ENCODE measurements at regions not wholly inside any gene's neighbourhood (a gene's known extent, or its start where the extent isn't known, plus 50 kb on each side); places are given as distances from the start of the nearest gene placed in this dataset.

DNA sequence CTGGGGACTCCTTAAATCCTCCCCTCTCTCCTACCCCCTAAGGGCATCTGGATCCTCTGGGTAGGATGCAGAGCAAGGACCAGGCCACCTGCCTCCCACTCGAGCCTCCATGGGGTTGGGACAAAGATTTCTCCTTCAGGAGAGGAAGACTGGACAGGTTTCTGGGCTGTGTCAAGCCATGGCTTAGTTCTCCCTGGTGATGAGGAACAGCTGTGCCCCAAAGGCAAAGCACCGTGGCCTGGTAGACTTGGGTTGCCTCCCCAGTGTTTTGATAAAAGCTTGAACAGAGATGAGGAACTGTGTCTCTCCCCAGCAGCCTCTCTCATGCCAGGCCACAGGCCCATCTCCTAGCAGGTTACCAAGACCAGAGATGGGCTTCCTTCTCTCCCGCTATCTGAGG lies 238.3 kb downstream of the WDR11 start:
- no peaks in the 10 kb centered on the region for H4K20me1 ChIP-seq (ENCODE audit: insufficient read depth)
- H3K36me3 ChIP-seq (ENCODE audit: control insufficient read depth in 1 of 2, insufficient read depth in 2 of 2, low read length in 2 of 2), result no peaks in the 10 kb centered on the region
- TF ChIP-seq, protein P1, sequence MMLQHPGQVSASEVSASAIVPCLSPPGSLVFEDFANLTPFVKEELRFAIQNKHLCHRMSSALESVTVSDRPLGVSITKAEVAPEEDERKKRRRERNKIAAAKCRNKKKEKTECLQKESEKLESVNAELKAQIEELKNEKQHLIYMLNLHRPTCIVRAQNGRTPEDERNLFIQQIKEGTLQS (IDR thresholded peaks at IDR 0.05), result no peak
- no peak for TF ChIP-seq TCF7L2 (IDR thresholded peaks at IDR 0.05; ENCODE audit: borderline replicate concordance, extremely low read depth, insufficient read depth, insufficient read length)
- TF ChIP-seq ZBTB33 (IDR thresholded peaks at IDR 0.05; ENCODE audit: extremely low read depth, insufficient replicate concordance, low read length), result no peak
- TF ChIP-seq, protein P2, sequence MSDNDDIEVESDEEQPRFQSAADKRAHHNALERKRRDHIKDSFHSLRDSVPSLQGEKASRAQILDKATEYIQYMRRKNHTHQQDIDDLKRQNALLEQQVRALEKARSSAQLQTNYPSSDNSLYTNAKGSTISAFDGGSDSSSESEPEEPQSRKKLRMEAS (IDR thresholded peaks at IDR 0.05), result no peak
- no peak for TF ChIP-seq YY1 (IDR thresholded peaks at IDR 0.05; ENCODE audit: extremely low read depth, insufficient replicate concordance, low read depth, low read length)
- no peak for TF ChIP-seq ELF1 (IDR thresholded peaks at IDR 0.05; ENCODE audit: borderline replicate concordance, low read depth)
- no peak for TF ChIP-seq ZNF274 (IDR thresholded peaks at IDR 0.05; ENCODE audit: low read depth, low read length)
- no peak for TF ChIP-seq JUND (IDR thresholded peaks at IDR 0.05)
- no peak for TF ChIP-seq EZH2 (IDR thresholded peaks at IDR 0.05)
- TF ChIP-seq SIN3A (IDR thresholded peaks at IDR 0.05; ENCODE audit: low read depth), result no peak
- no peak for TF ChIP-seq EGR1 (IDR thresholded peaks at IDR 0.05; ENCODE audit: low read depth)
- TF ChIP-seq REST (IDR thresholded peaks at IDR 0.05; ENCODE audit: low read depth), result no peak
- no peak for TF ChIP-seq RAD21 (IDR thresholded peaks at IDR 0.05; ENCODE audit: low read depth)
- no peak for TF ChIP-seq CEBPB (IDR thresholded peaks at IDR 0.05; ENCODE audit: low read depth)
- no peak for TF ChIP-seq CBX3 (IDR thresholded peaks at IDR 0.05; ENCODE audit: low read depth)
- TF ChIP-seq FOSL1 (IDR thresholded peaks at IDR 0.05; ENCODE audit: low read depth), result no peak
- DNase-seq (ENCODE audit: low read depth, low spot score), result no peak
- no peaks in the 10 kb centered on the region for H3K9me2 ChIP-seq (ENCODE audit: insufficient read depth)
- H3K4me2 ChIP-seq (ENCODE audit: low read length), result no peak overlapping the region
- no peak overlapping the region for H2AFZ ChIP-seq (ENCODE audit: low read depth, low read length, poor library complexity, severe bottlenecking)
- H3K27ac ChIP-seq (ENCODE audit: low read depth, low read length), result no peak overlapping the region
- POLR2A ChIA-PET, result no interaction called here
- ATAC-seq, result no peak
- no TSS peak for BruUV-seq (replicated peaks)
- intact Hi-C loops (cut with micrococcal nuclease), result no loop called here
- no peaks in the 10 kb centered on the region for H3K79me2 ChIP-seq (ENCODE audit: insufficient read depth, low read length)
- RAD21 ChIA-PET (ENCODE audit: low non-redundant PET in 1 of 2, low total read pairs in 2 of 2, uncharacterized antibody in 2 of 2, unreplicated experiment in 2 of 2), result no interaction called here
- no peak overlapping the region for H3K9ac ChIP-seq (ENCODE audit: low read length)
- CTCF ChIA-PET, result no interaction called here
- H3K4me1 ChIP-seq (ENCODE audit: control insufficient read depth in 1 of 2, insufficient read depth in 2 of 2, low read length in 2 of 2), result peaks cover 7 to 13% of the 10 kb centered on the region in 2 experiments; a peak in 3 of 4 replicates
- no peaks in the 10 kb centered on the region for H3K9me3 ChIP-seq (ENCODE audit: control insufficient read depth in 1 of 2, insufficient read depth in 1 of 2, low read depth in 1 of 2, low read length in 2 of 2)
- no peaks in the 10 kb centered on the region for H3K27me3 ChIP-seq (ENCODE audit: insufficient read depth, low read length)
- no peak overlapping the region for H3K4me3 ChIP-seq (replicated peaks in 1 of 2; ENCODE audit: low read depth in 1 of 2, low read length in 2 of 2)
